ENCODE measurements at regions not wholly inside any gene's neighbourhood (a gene's known extent, or its start where the extent isn't known, plus 50 kb on each side); places are given as distances from the start of the nearest gene placed in this dataset.
"Not testable (repeated sequence)": the region's sequence is repeated elsewhere in the genome, so short reads cannot be mapped to it uniquely, and the experiment has no call there.

DNA sequence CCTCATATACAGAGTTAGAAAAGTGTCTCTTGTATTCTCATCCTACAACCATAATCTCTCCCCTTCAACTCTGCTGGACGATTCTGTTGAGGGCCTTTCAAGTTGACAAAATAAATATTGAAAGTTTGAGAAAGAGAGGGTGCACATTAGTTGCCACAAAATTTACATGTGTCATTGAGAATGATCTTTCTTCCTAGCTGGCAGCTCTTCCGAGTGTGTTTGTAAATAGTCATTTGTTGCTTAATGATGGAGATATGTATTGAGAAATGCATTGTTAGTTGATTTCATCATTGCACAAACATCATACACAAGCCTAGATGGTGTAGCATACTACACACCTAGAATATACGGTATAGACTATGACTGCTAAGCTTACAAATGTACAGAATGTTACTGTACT, 632.8 kb upstream of the AMOT start:
- Histone ChIP-seq H3K79me2 (ENCODE audit: insufficient read depth, low read depth, low read length) (no peaks in the 10 kb centered on the region), H2AFZ (ENCODE audit: low read length) (no peak overlapping the region), H3K4me2 (ENCODE audit: low read length) (no peak overlapping the region), H3K27ac (ENCODE audit: low read depth, low read length, poor library complexity, severe bottlenecking) (no peak overlapping the region), H3K36me3 (ENCODE audit: insufficient read depth, low read length) (no peaks in the 10 kb centered on the region), H3K9me3 (ENCODE audit: low read length) (no peaks in the 10 kb centered on the region), H4K20me1 (ENCODE audit: insufficient read depth, low read length) (no peaks in the 10 kb centered on the region), H3K4me3 (ENCODE audit: low read depth, low read length, poor library complexity, severe bottlenecking) (no peak overlapping the region), H3K9me2 (ENCODE audit: insufficient read depth, low read length) (no peaks in the 10 kb centered on the region), H3K4me1 (ENCODE audit: insufficient read depth, low read length, poor library complexity, severe bottlenecking) (no peaks in the 10 kb centered on the region)
- DNase-seq (ENCODE audit: low spot score): no peak
- ChIA-PET CTCF (ENCODE audit: unreplicated experiment) (no interaction called here), POLR2A (no interaction called here)
- intact Hi-C loops (cut with micrococcal nuclease; ENCODE audit: unreplicated experiment): no loop called here
- TF ChIP-seq, protein P1, sequence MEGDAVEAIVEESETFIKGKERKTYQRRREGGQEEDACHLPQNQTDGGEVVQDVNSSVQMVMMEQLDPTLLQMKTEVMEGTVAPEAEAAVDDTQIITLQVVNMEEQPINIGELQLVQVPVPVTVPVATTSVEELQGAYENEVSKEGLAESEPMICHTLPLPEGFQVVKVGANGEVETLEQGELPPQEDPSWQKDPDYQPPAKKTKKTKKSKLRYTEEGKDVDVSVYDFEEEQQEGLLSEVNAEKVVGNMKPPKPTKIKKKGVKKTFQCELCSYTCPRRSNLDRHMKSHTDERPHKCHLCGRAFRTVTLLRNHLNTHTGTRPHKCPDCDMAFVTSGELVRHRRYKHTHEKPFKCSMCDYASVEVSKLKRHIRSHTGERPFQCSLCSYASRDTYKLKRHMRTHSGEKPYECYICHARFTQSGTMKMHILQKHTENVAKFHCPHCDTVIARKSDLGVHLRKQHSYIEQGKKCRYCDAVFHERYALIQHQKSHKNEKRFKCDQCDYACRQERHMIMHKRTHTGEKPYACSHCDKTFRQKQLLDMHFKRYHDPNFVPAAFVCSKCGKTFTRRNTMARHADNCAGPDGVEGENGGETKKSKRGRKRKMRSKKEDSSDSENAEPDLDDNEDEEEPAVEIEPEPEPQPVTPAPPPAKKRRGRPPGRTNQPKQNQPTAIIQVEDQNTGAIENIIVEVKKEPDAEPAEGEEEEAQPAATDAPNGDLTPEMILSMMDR (conservative IDR thresholded peaks at IDR 0.05; ENCODE audit: low read length): no peak
- no peak for TF ChIP-seq EZH2phosphoT487 (IDR thresholded peaks at IDR 0.05; ENCODE audit: borderline replicate concordance, low read depth, low read length)
- no TSS peak for BruUV-seq (replicated peaks)

DNA sequence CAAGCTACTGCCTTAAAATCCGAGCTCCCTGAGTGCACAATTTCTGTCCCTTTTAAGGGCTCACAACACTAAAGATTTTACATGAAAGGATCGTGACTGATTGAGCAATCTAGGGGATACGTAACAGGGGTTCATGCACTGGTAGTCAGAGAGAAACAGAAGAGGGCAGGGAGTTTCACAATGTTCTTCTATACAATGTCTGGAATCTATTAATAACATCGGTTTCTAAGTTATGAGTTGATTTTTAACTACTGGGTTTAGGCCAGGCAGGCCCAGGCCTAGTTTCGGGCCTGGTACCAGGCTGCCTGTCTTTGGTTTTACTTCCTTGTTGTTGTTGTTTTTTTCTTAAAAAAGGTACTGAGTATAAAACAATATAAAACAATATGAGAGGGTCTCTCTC, 632.4 kb upstream of the AMOT start:
- H3K36me3 ChIP-seq (ENCODE audit: insufficient read depth, low read length); CTCF ChIA-PET (ENCODE audit: unreplicated experiment); H3K27ac ChIP-seq (ENCODE audit: low read depth, low read length, poor library complexity, severe bottlenecking); H3K79me2 ChIP-seq (ENCODE audit: insufficient read depth, low read depth, low read length); BruUV-seq (replicated peaks); H4K20me1 ChIP-seq (ENCODE audit: insufficient read depth, low read length); H2AFZ ChIP-seq (ENCODE audit: low read length); H3K9me3 ChIP-seq (ENCODE audit: low read length); H3K9me2 ChIP-seq (ENCODE audit: insufficient read depth, low read length); DNase-seq (ENCODE audit: low spot score); H3K4me3 ChIP-seq (ENCODE audit: low read depth, low read length, poor library complexity, severe bottlenecking); intact Hi-C loops (cut with micrococcal nuclease; ENCODE audit: unreplicated experiment); H3K4me2 ChIP-seq (ENCODE audit: low read length); POLR2A ChIA-PET; H3K4me1 ChIP-seq (ENCODE audit: insufficient read depth, low read length, poor library complexity, severe bottlenecking): not testable (repeated sequence)

DNA sequence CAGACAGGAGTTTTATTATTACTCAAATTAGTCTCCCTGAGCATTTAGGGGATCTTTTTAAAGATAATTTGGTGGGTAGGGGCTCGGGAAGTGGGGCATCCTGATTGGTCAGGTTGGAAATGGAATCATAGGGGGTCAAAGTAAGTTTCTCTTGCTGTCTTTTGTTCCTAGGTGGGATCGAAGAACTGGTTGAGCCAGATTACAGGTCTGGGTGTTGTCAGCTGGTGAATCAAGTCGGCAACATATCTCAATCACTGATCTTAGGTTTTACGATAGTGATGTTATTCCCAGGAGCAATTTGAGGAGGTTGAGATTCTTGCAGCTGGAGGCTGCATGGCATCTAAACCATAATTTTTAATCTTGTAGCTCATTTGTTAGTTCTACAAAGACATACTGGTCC, 629.5 kb upstream of the AMOT start:
- ChIA-PET POLR2A (interaction anchor here (0.6 kb wide), 1 partner anchor 255 kb away, joined by 6 read pairs; no protein-coding TSS in a partner anchor), CTCF (ENCODE audit: unreplicated experiment) (no interaction called here)
- intact Hi-C loops (cut with micrococcal nuclease; ENCODE audit: unreplicated experiment): no loop called here
- Histone ChIP-seq H3K4me3 (ENCODE audit: low read depth, low read length, poor library complexity, severe bottlenecking) (no peak overlapping the region), H4K20me1 (ENCODE audit: insufficient read depth, low read length) (no peaks in the 10 kb centered on the region), H3K4me1 (ENCODE audit: insufficient read depth, low read length, poor library complexity, severe bottlenecking) (no peaks in the 10 kb centered on the region), H2AFZ (ENCODE audit: low read length) (no peak overlapping the region), H3K27ac (ENCODE audit: low read depth, low read length, poor library complexity, severe bottlenecking) (no peak overlapping the region), H3K4me2 (ENCODE audit: low read length) (no peak overlapping the region), H3K9me2 (ENCODE audit: insufficient read depth, low read length) (no peaks in the 10 kb centered on the region), H3K36me3 (ENCODE audit: insufficient read depth, low read length) (no peaks in the 10 kb centered on the region), H3K9me3 (ENCODE audit: low read length) (no peaks in the 10 kb centered on the region), H3K79me2 (ENCODE audit: insufficient read depth, low read depth, low read length) (no peaks in the 10 kb centered on the region)
- BruUV-seq (replicated peaks): no TSS peak
- no peak for DNase-seq (ENCODE audit: low spot score)
- TF ChIP-seq, protein P1 (conservative IDR thresholded peaks at IDR 0.05; ENCODE audit: low read length): no peak
- no peak for TF ChIP-seq EZH2phosphoT487 (IDR thresholded peaks at IDR 0.05; ENCODE audit: borderline replicate concordance, low read depth, low read length)

All from OCI-LY7 (cell line).